AG10803 (cell line): ENCODE measurements at regions not wholly inside any gene's neighbourhood (a gene's known extent, or its start where the extent isn't known, plus 50 kb on each side); places are given as distances from the start of the nearest gene placed in this dataset.
"Not testable (repeated sequence)": the region's sequence is repeated elsewhere in the genome, so short reads cannot be mapped to it uniquely, and the experiment has no call there.

Experiments
- DNase-seq: peaks from one replicate; pipeline ENCODE4 v3.0.0; 2010; ENCODE audit warnings: low read depth
- H3K4me3 ChIP-seq: 2 replicates; pipeline ENCODE4 v1.5.1; 2011; ENCODE audit warnings: mild to moderate bottlenecking, low read length, control low read depth
- CTCF ChIP-seq: conservative IDR thresholded peaks from 2 replicates; pipeline ENCODE4 v1.5.1; 2011; ENCODE audit warnings: mild to moderate bottlenecking, low read length, control low read depth, inconsistent platforms

DNA sequence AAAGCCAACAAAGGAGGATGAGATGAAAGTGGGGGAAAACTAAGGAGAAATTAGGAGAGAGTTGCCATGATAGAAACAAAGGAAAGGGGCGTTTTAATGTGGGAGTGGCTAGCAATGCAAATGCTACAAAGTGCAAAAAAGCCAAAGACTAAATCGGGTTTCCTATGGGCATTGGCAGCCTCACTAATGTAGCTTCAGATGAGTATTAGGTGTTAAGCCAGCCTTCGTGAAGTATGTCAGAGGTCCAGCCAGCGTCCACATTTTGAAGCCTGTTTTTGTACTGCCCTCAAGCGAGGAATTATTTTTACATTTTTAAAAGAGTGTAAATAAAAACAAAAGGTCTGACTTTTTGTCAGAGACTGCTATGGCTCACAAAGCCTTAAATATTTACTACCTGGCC lies 60.4 kb upstream of the TPTE start:
- DNase-seq, H3K4me3 ChIP-seq: not testable (repeated sequence)

DNA sequence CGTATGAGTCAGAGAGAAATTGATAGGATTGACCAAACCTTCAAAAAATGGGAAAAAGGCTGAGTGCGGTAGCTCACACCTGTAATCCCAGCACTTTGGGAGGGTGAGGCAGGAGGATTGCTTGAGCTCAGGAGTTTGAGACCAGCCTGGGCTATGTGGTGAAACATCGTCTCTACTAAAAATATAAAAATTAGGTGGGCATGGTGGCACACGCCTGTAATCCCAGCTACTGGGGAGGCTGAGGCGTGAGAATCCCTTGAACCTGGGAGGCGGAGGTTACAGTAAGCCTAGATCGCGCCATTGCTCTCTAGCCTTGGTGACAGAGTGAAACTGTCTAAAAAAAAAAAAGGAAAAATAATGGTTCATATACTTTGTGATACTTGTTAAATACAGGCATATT lies 59.9 kb upstream of the TPTE start:
- DNase-seq, H3K4me3 ChIP-seq: not testable (repeated sequence)

GRCh38 chr21:10463156-10463555 lies 58.2 kb upstream of the TPTE start:
- DNase-seq = no peak
- no peak overlapping the region for H3K4me3 ChIP-seq
- TF ChIP-seq CTCF = no peak

DNA sequence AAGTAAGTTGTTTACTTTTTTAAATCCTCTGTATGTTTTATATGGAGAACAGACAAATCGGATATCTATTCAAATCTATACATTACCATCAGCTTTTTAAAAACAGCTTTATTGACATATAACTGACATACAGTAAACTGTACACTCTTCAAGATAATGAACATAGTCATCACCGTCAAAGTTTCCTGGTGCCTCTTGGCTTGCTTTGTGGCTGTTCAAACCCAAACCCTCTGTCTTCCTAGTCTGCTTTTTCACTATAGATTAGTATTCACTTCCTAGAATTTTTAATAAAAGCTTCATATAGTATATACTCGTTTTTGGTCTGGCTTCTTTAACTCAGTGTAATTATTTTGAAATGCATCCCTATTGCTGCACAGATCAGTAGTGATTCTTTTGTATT lies 56.4 kb upstream of the TPTE start:
- no peak for DNase-seq
- no peak overlapping the region for H3K4me3 ChIP-seq
- no peak for TF ChIP-seq CTCF

DNA sequence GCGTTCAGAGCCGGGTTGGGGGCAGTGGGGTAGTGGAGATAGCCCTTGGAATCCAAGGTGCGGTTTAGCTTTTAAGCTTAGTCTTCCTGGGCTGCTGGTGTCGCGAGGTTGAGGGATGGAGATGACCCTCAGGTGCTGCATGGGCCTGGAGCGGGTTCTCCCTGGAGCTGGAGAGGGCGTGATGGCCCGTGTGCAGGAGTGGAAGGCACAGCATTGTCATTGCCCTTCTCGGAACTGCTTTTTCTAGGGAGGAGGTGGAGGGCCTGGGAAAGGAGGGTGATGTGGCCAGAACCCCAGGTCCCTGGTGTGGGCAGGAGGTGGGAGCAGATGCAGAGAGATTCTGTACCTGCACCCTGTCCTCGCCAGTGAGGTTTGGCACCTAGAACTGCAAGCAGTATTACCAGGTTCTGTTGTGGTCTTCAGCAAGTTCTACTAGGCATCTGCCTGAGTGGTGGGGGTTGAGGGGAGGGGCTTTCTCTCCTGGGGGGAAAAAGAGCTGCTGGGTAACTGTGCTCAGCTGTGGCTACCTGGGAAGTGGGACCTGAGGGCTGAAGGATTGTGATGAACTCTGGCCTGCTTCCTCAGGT lies 55.8 kb upstream of the TPTE start:
- not testable (repeated sequence) for H3K4me3 ChIP-seq, DNase-seq

DNA sequence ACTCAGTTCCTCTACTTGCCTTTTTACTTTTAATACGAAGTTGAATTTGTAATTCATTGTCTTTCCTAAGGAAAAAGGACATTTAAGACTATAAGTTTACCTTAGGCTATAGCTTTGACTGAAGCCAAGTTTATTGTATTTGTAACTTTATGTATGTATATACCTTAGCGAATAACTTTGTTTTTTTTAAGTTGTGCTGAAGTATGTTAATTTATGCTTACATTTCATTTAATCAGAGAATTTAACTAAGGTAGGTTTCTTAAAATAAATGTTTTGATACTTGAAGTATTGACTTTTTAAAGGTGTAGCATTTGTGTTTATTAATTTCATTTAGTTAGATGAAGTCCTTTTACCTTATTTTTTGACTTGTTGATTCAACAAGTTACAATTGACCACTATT lies 55.2 kb upstream of the TPTE start:
- no peak for TF ChIP-seq CTCF
- H3K4me3 ChIP-seq = no peak overlapping the region
- no peak for DNase-seq
